ENCODE measurements at regions not wholly inside any gene's neighbourhood (a gene's known extent, or its start where the extent isn't known, plus 50 kb on each side); places are given as distances from the start of the nearest gene placed in this dataset.

- no peak overlapping the region for H3K4me3 ChIP-seq (ENCODE audit: low read length)
- H3K27me3 ChIP-seq (ENCODE audit: insufficient read depth, low read depth, low read length), result no peaks in the 10 kb centered on the region
- no peaks in the 10 kb centered on the region for H3F3A ChIP-seq (ENCODE audit: insufficient read depth, low read length, poor library complexity, severe bottlenecking)
- H3K79me2 ChIP-seq (replicated peaks; ENCODE audit: insufficient read depth, low read length), result no peaks in the 10 kb centered on the region
- no peak overlapping the region for H2AFZ ChIP-seq (ENCODE audit: low read depth, low read length)
- no peak overlapping the region for H3K4me2 ChIP-seq (ENCODE audit: low read length)
- no peaks in the 10 kb centered on the region for H3K36me3 ChIP-seq (ENCODE audit: insufficient read depth, low read length)
- H3K9ac ChIP-seq (ENCODE audit: low read length), result no peak overlapping the region
- H3K27ac ChIP-seq (ENCODE audit: low read length), result no peak overlapping the region
- H3K9me2 ChIP-seq (ENCODE audit: insufficient read depth, low read length), result no peaks in the 10 kb centered on the region
- no peak for TF ChIP-seq POLR2AphosphoS5 (IDR thresholded peaks at IDR 0.05)
- no peaks in the 10 kb centered on the region for H3K9me3 ChIP-seq (ENCODE audit: low read length)
- H4K20me1 ChIP-seq (ENCODE audit: insufficient read depth), result no peaks in the 10 kb centered on the region
Measured at GRCh38 chr1:60547821-60548220, 474.3 kb upstream of the C1orf87 start.

DNA sequence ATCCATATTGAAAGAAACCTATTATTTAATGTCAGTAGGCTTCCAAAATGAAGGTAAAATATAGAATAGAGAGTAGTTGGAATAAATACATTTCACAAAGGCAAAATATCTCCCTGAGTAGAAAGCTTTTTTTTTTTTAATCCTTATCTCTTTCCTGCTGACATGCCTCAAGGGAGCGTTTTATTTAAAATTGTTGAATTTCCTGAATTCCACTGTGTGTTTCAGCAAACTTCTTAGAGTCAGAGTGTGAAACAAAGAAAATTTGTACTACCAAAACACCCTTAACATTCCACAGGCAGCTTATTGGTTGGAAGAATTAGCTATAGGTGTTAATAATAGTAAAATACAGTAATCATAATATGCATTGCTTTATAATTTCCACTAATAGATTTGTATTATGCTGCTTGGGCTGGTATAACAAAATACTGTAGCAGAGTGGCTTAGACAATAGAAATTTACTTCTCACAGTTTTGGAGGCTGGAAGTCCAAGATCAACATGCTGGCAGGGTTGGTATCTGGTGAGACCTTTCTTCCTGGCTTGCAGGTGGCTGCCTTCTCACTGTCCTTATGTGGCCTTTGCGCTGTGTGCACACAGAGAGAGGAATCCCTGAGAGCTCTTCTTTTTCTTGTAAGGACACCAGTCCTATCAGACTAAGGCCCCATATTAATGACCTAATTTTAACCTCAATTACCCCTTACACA lies 468.4 kb upstream of the C1orf87 start:
- Histone ChIP-seq H3K9me2 (ENCODE audit: insufficient read depth, low read length) (no peaks in the 10 kb centered on the region), H3F3A (ENCODE audit: insufficient read depth, low read length, poor library complexity, severe bottlenecking) (no peaks in the 10 kb centered on the region), H3K9me3 (ENCODE audit: low read length) (no peaks in the 10 kb centered on the region), H3K4me3 (ENCODE audit: low read length) (no peak overlapping the region), H4K20me1 (ENCODE audit: insufficient read depth) (no peaks in the 10 kb centered on the region), H2AFZ (ENCODE audit: low read depth, low read length) (no peak overlapping the region), H3K4me2 (ENCODE audit: low read length) (no peak overlapping the region), H3K9ac (ENCODE audit: low read length) (no peak overlapping the region), H3K27ac (ENCODE audit: low read length) (no peak overlapping the region), H3K27me3 (ENCODE audit: insufficient read depth, low read depth, low read length) (no peaks in the 10 kb centered on the region), H3K36me3 (ENCODE audit: insufficient read depth, low read length) (no peaks in the 10 kb centered on the region), H3K79me2 (replicated peaks; ENCODE audit: insufficient read depth, low read length) (no peaks in the 10 kb centered on the region)
- TF ChIP-seq CTCF (IDR thresholded peaks at IDR 0.05; ENCODE audit: poor library complexity, severe bottlenecking), result no peak
- TF ChIP-seq TAF1 (IDR thresholded peaks at IDR 0.05; ENCODE audit: low read depth), result no peak
- TF ChIP-seq, protein P1, sequence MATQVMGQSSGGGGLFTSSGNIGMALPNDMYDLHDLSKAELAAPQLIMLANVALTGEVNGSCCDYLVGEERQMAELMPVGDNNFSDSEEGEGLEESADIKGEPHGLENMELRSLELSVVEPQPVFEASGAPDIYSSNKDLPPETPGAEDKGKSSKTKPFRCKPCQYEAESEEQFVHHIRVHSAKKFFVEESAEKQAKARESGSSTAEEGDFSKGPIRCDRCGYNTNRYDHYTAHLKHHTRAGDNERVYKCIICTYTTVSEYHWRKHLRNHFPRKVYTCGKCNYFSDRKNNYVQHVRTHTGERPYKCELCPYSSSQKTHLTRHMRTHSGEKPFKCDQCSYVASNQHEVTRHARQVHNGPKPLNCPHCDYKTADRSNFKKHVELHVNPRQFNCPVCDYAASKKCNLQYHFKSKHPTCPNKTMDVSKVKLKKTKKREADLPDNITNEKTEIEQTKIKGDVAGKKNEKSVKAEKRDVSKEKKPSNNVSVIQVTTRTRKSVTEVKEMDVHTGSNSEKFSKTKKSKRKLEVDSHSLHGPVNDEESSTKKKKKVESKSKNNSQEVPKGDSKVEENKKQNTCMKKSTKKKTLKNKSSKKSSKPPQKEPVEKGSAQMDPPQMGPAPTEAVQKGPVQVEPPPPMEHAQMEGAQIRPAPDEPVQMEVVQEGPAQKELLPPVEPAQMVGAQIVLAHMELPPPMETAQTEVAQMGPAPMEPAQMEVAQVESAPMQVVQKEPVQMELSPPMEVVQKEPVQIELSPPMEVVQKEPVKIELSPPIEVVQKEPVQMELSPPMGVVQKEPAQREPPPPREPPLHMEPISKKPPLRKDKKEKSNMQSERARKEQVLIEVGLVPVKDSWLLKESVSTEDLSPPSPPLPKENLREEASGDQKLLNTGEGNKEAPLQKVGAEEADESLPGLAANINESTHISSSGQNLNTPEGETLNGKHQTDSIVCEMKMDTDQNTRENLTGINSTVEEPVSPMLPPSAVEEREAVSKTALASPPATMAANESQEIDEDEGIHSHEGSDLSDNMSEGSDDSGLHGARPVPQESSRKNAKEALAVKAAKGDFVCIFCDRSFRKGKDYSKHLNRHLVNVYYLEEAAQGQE (IDR thresholded peaks at IDR 0.05; ENCODE audit: borderline replicate concordance), result no peak
- TF ChIP-seq EP300 (conservative IDR thresholded peaks at IDR 0.05; ENCODE audit: poor library complexity, severe bottlenecking), result no peak
- TF ChIP-seq EZH2 (IDR thresholded peaks at IDR 0.05; ENCODE audit: borderline replicate concordance, insufficient read depth, low read length, poor library complexity, severe bottlenecking), result no peak
- no peak for TF ChIP-seq MXI1 (conservative IDR thresholded peaks at IDR 0.05; ENCODE audit: poor library complexity, severe bottlenecking)
- TF ChIP-seq RAD21 (conservative IDR thresholded peaks at IDR 0.05), result no peak
- no peak for TF ChIP-seq POLR2AphosphoS5 (IDR thresholded peaks at IDR 0.05)
- TF ChIP-seq SMC3 (conservative IDR thresholded peaks at IDR 0.05; ENCODE audit: poor library complexity), result no peak
